B cell (primary cell): ENCODE measurements at regions not wholly inside any gene's neighbourhood (a gene's known extent, or its start where the extent isn't known, plus 50 kb on each side); places are given as distances from the start of the nearest gene placed in this dataset.

Experiments
- EZH2 ChIP-seq: IDR thresholded peaks from 2 replicates; pipeline ENCODE4 v1.6.1; 2012; ENCODE audit warnings: borderline replicate concordance, low read depth, mild to moderate bottlenecking, moderate library complexity, low read length; ENCODE audit not compliant: insufficient read depth, poor library complexity, severe bottlenecking
- TF ChIP-seq, protein P1 (sequence below): fragments of 200-600 bp; IDR thresholded peaks from one replicate; pipeline ENCODE4 v1.8.0; 2022; ENCODE audit warnings: antibody characterized with exemption, mild to moderate bottlenecking

DNA sequence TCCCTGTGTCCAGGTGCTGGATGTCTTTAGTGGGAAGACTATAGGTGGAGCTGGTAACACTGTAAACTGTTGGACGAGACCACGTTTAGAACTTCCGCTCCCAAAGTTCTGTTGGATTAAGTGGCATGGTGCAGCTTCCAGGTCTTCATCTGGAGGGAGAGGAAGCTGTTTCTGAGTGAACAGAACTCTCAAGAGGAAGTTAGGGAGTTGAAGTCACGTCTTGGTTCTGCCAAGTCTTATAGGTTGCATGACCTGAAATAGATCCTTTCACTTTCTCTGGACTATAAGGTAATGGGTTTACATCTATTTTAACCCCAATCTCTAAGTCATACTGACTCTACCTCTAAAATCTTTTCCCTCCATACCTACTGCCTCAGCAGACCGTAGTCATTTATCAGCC is 97.4 kb upstream of the TNR start:
- TF ChIP-seq, protein P1, sequence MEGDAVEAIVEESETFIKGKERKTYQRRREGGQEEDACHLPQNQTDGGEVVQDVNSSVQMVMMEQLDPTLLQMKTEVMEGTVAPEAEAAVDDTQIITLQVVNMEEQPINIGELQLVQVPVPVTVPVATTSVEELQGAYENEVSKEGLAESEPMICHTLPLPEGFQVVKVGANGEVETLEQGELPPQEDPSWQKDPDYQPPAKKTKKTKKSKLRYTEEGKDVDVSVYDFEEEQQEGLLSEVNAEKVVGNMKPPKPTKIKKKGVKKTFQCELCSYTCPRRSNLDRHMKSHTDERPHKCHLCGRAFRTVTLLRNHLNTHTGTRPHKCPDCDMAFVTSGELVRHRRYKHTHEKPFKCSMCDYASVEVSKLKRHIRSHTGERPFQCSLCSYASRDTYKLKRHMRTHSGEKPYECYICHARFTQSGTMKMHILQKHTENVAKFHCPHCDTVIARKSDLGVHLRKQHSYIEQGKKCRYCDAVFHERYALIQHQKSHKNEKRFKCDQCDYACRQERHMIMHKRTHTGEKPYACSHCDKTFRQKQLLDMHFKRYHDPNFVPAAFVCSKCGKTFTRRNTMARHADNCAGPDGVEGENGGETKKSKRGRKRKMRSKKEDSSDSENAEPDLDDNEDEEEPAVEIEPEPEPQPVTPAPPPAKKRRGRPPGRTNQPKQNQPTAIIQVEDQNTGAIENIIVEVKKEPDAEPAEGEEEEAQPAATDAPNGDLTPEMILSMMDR = no peak
- no peak for TF ChIP-seq EZH2
